ENCODE measurements at regions not wholly inside any gene's neighbourhood (a gene's known extent, or its start where the extent isn't known, plus 50 kb on each side); places are given as distances from the start of the nearest gene placed in this dataset.
A peak's percentile ranks its signal among the peaks of the same experiment; 100 is the strongest.

- Mint-ChIP-seq H3K36me3 (ENCODE audit: unreplicated experiment) (no peaks in the 10 kb centered on the region), H3K27me3 (ENCODE audit: unreplicated experiment) (no peaks in the 10 kb centered on the region), H3K4me3 (ENCODE audit: unreplicated experiment) (no peak overlapping the region), H3K27ac (ENCODE audit: unreplicated experiment) (peak overlapping the region; percentile 75), H3K9me3 (ENCODE audit: unreplicated experiment) (no peaks in the 10 kb centered on the region), H3K4me1 (ENCODE audit: unreplicated experiment) (peaks cover 45% of the 10 kb centered on the region)
- no peak for TF ChIP-seq CTCF (IDR thresholded peaks at IDR 0.05)
- no peak for DNase-seq (ENCODE audit: extremely low spot score, unreplicated experiment)
These were observed 191.2 kb upstream of the GMDS start for GRCh38 chr6:2436410-2437154.

- no peak for DNase-seq (ENCODE audit: extremely low spot score, unreplicated experiment)
- H3K27me3 Mint-ChIP-seq (ENCODE audit: unreplicated experiment) = no peaks in the 10 kb centered on the region
- no peaks in the 10 kb centered on the region for H3K36me3 Mint-ChIP-seq (ENCODE audit: unreplicated experiment)
- TF ChIP-seq CTCF (IDR thresholded peaks at IDR 0.05) = no peak
- peak overlapping the region; percentile 6 for H3K27ac Mint-ChIP-seq (ENCODE audit: unreplicated experiment)
- peaks cover 46% of the 10 kb centered on the region for H3K4me1 Mint-ChIP-seq (ENCODE audit: unreplicated experiment)
- H3K9me3 Mint-ChIP-seq (ENCODE audit: unreplicated experiment) = no peaks in the 10 kb centered on the region
- H3K4me3 Mint-ChIP-seq (ENCODE audit: unreplicated experiment) = no peak overlapping the region
These were observed 189.9 kb upstream of the GMDS start for GRCh38 chr6:2435323-2435722.

GRCh38 chr6:2434912-2435311 lies 189.5 kb upstream of the GMDS start:
- Mint-ChIP-seq H3K9me3 (ENCODE audit: unreplicated experiment) (no peaks in the 10 kb centered on the region), H3K27ac (ENCODE audit: unreplicated experiment) (no peak overlapping the region)
- TF ChIP-seq CTCF (IDR thresholded peaks at IDR 0.05) = no peak

DNA sequence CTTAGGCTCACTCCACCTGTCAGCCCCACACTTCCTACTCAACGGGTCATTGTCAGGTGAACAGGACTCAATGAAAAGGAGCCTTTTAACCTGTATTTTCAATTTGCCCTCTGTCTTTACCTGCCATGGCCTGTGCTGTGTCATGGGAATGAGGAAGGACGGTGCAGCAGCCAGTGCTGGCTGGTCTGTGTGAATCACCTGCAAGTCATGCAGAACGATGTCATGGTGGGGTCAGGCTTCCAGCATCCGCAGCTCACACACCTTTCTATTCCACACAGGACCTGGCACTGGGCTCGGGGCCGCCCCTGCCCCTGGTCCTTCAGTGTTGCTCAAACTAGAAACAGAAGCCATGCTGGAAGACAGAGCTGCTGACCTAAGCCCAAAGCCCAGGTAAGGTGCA lies 188.7 kb upstream of the GMDS start:
- Mint-ChIP-seq H3K4me3 (ENCODE audit: unreplicated experiment) (no peak overlapping the region), H3K27ac (ENCODE audit: unreplicated experiment) (no peak overlapping the region), H3K9me3 (ENCODE audit: unreplicated experiment) (no peaks in the 10 kb centered on the region), H3K36me3 (ENCODE audit: unreplicated experiment) (no peaks in the 10 kb centered on the region), H3K27me3 (ENCODE audit: unreplicated experiment) (no peaks in the 10 kb centered on the region), H3K4me1 (ENCODE audit: unreplicated experiment) (peaks cover 46% of the 10 kb centered on the region)
- no peak for TF ChIP-seq CTCF (IDR thresholded peaks at IDR 0.05)
- no peak for DNase-seq (ENCODE audit: extremely low spot score, unreplicated experiment)

More at GRCh38 chr6:2434912-2435311, 189.5 kb upstream of the GMDS start:
- H3K4me1 Mint-ChIP-seq (ENCODE audit: unreplicated experiment) = peaks cover 46% of the 10 kb centered on the region
- no peak for DNase-seq (ENCODE audit: extremely low spot score, unreplicated experiment)
- H3K27me3 Mint-ChIP-seq (ENCODE audit: unreplicated experiment) = no peaks in the 10 kb centered on the region
- no peaks in the 10 kb centered on the region for H3K36me3 Mint-ChIP-seq (ENCODE audit: unreplicated experiment)
- no peak overlapping the region for H3K4me3 Mint-ChIP-seq (ENCODE audit: unreplicated experiment)

GRCh38 chr6:2433711-2434110 lies 188.3 kb upstream of the GMDS start:
- Mint-ChIP-seq H3K27ac (ENCODE audit: unreplicated experiment) (no peak overlapping the region), H3K4me3 (ENCODE audit: unreplicated experiment) (no peak overlapping the region), H3K9me3 (ENCODE audit: unreplicated experiment) (no peaks in the 10 kb centered on the region), H3K36me3 (ENCODE audit: unreplicated experiment) (no peaks in the 10 kb centered on the region), H3K27me3 (ENCODE audit: unreplicated experiment) (no peaks in the 10 kb centered on the region), H3K4me1 (ENCODE audit: unreplicated experiment) (peaks cover 46% of the 10 kb centered on the region)
- TF ChIP-seq CTCF (IDR thresholded peaks at IDR 0.05) = no peak
- no peak for DNase-seq (ENCODE audit: extremely low spot score, unreplicated experiment)

All from osteocyte (in vitro differentiated cells).